ENCODE measurements at regions not wholly inside any gene's neighbourhood (a gene's known extent, or its start where the extent isn't known, plus 50 kb on each side); places are given as distances from the start of the nearest gene placed in this dataset.

GRCh38 chr12:73083736-73084135 is 811.6 kb downstream of the TRHDE start:
- TF ChIP-seq, protein P1, sequence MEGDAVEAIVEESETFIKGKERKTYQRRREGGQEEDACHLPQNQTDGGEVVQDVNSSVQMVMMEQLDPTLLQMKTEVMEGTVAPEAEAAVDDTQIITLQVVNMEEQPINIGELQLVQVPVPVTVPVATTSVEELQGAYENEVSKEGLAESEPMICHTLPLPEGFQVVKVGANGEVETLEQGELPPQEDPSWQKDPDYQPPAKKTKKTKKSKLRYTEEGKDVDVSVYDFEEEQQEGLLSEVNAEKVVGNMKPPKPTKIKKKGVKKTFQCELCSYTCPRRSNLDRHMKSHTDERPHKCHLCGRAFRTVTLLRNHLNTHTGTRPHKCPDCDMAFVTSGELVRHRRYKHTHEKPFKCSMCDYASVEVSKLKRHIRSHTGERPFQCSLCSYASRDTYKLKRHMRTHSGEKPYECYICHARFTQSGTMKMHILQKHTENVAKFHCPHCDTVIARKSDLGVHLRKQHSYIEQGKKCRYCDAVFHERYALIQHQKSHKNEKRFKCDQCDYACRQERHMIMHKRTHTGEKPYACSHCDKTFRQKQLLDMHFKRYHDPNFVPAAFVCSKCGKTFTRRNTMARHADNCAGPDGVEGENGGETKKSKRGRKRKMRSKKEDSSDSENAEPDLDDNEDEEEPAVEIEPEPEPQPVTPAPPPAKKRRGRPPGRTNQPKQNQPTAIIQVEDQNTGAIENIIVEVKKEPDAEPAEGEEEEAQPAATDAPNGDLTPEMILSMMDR (IDR thresholded peaks at IDR 0.05; ENCODE audit: low read depth, low read length) = no peak
- no peak for TF ChIP-seq POLR2A (IDR thresholded peaks at IDR 0.05; ENCODE audit: extremely low read depth, insufficient read length)
